Activated CD4-positive, alpha-beta T cell treated with anti-CD3 and anti-CD28 coated beads, Interleukin-2, amount 50 U/mL, for 1 hour (primary cell): ENCODE measurements at regions not wholly inside any gene's neighbourhood (a gene's known extent, or its start where the extent isn't known, plus 50 kb on each side); places are given as distances from the start of the nearest gene placed in this dataset.

Experiments
- DNase-seq: peaks from one replicate; pipeline ENCODE4 v3.0.0-alpha.2; 2020

DNA sequence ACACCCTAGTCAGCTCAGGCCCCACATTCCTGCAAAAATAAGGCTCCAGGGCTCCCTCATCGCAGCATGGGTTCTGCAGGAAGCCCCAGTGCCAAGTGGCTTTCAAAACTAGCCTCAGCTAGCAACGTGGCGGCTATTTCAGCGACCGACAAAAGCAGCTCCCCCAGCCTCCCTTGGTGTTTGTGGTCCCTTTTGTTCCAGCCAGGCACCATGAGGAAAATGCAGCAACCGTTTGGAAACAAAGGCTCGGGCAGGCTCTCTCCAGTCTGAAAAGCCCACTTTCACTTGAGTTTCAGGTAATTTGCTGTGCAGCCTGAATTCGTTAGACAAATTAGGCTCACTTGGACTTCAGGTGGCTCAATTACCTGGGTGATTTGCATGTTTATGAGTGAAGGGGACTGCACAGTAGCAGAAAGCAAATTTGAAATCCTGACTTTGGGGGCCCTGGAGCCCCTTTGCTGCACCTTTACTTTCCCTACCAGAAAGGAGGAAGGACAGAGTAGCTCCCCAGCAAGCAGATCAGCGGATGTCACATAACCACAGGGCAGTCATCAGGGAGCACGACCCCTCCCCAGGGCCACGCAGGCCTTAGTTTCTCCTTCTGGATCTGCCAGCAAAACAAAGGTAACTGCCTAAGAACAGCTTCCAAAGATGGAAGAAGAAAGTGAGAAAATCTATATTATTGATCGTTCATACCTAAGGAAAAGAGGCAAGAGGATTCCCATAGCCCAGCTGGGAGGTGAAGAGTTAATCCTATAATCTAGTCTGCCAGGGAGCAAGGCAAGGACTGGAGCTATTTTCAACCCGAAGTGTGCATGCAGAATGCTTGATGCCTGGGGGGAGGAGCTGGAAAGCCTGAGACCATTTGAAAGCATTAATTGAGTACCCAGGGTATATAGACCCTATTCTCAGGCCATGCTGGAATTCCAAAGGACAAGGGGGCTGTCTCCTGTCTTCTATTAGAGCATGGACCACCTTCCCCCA lies 143.1 kb upstream of the SDK2 start:
- no peak for DNase-seq

DNA sequence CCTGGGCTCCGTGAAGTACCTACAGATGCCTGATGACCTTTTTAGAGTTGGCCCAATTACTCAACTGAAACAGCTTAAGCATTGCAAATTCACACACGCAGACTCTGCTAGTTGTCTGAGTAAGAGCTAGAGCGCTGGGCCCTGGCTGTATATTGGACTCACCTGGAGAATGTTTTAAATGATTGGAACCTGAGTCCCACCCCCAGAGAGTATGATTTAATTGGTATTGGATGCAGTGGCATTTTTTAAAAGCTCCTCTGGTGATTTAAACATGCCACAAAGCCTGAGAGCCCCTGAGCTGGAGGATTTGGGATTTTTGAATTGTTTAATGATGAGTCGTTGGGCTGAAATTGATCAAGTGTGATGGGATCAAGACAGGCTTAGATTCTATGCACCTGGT lies 143.9 kb upstream of the SDK2 start:
- DNase-seq: no peak

DNA sequence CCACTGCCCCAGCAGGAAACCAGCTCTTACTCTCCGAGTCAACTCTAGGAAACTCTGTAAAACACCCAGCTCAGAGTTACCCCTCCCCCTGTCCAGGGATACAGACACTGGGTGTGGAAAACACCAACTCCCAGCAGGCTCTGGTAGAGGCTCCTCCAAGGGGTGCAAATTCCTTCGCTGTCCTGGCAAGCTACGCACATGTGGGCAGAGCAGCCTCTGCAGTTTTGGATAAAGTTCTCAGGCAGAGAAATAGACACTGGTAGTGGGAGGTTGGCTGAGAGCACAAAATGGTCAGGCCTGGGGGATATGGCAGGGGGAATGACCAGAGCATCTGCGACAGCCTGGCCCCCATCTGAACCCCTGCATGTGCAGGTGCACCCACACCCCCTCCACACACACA lies 146.9 kb upstream of the SDK2 start:
- no peak for DNase-seq

DNA sequence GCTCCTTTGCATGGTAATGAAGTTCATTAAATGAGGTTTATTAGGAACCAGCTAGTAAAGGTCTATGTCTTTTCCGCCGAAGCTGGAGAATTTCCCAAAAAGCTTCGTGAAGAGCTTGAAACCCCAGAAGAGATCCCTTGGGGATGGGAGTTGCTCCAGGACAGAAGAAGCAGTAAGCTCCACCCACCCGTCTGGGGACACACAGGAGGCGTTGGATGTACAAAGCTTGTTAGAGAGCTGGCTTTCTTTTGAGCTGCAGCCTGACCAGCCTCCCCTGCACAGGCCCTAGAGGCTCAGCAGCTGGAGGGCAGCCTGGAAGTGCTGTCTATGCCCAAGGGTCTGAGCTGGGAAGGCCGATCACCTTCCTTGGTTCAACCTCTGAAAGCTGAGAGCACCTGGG lies 147.4 kb upstream of the SDK2 start:
- no peak for DNase-seq

DNA sequence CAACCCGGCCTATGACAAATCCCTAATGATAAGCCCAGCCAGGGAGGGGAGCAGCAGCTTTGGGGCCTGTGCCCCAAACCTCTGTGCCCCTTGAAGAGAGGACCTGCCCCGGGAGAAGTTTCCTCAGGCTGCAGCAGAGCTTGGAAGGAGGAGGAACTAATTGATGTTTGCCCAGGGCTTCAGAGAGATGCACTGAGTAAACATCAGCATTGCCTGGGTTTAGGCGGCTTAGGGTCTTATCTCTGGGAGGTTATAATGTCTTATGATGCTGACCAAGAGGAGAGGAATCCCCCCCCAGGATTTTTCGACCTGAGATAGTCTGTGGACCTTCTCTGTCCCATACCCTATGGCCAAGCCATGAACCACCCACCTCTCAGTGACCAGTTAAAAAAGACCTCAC lies 148.7 kb upstream of the SDK2 start:
- no peak for DNase-seq

DNA sequence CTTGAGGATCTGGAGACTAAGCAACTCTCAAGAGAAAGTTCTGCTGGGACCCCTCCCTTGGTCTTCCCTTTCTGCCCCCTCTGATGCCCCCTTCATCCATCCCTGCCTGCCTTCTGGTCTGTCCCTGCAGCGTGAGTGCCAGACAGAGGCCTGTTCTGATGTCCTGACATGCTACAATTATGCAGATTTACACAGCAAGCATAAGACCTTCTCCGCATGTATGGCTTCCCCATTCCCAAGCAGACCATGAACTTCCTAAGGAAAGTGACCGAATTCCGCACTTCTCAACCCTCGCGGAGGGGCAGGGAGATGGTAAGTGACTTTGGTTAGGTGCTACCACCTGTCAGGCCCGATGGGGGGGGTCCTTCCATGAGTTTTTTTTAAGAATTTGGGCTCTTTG lies 150.1 kb upstream of the SDK2 start:
- no peak for DNase-seq

DNA sequence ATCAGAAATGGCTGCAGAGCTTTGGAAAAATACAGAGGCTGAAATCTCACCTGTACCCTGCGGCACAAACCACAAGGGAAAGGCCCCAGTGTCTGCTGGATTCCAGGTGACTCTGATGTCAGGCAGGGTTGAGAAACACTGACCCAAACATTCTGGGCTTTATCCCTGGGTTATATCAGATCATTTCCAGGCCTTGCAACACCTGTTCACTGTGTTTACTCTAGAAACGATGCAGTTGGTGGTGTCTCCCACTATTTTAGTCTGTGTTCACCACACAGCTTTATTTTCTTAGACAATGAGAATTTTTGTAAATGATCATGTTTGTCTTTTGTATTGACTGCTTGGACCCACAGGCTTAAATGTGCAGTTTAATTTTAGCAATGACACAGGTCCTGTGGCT lies 151.5 kb upstream of the SDK2 start:
- no peak for DNase-seq

DNA sequence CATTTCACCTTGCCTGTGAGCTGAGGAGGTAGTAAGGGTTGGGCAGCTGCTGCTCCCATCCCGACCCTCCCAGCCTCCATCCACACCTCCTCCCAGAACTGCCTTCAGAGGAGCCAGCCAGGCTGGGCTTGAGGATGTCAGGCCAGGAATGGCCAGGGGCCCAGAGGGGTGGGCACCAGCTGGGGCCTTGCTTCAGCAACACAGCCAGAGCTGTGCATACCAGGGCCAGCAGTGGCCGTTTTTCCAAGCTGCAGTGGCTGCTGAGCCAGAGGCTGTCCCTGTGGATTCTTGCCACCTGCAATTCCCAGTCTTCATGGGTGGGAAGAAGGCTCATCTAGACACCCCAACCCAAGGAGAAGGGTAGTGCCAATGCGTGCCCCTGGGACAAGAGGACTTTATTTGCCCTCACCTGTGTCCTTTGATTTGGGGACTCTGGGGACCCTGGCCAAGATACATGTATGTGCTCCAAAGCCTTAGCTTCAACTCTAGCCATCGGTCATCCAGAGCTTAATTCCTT lies 153.4 kb upstream of the SDK2 start:
- DNase-seq: no peak

DNA sequence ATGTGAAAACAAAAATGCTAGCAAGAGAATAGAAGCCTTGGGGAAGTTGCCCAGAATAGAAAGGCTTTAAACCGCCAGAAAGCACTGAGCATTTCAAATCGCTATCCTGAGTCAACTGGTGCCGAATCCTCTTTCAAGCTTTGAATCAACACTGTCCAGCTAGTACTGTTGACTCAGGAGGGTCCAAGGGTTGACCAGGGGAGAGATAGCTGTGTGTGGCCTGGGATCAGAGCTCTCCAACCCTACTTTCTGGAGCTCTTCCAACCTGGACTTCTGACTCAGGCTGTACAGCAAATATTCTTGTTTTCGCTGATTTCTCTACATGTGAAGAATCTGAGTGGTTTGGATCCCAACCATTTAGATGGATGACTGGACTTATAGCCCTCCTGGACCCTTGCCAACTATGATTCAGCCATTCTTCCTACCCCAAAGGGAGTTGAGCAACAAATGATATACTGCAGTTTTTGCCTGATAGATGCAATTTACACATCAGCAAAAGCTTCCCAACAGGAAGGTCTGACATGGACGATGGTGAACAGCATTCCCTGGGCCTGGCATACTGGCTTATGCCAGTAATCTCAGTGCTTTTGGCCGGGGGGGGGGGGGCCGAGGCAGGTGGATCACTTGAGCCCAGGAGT lies 154.0 kb upstream of the SDK2 start:
- no peak for DNase-seq

DNA sequence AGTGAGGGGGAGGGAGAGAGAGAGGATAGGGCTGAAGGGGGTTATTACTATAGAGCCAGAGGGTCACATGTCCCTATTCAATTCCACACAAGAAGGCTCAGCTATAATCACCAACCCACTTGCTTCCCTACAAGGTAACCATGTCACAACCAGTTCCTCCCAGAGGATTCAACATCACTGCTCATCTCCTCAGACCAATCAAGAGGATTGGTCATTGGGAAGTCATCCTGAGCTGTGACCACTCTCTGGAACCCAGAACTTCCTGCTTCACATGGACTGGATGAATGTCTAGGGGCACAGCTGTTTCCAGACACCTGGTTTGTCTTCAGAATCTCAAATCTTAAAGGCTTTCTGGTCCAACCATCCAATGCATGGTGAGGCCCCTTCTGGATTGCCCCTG lies 154.9 kb upstream of the SDK2 start:
- DNase-seq: no peak

DNA sequence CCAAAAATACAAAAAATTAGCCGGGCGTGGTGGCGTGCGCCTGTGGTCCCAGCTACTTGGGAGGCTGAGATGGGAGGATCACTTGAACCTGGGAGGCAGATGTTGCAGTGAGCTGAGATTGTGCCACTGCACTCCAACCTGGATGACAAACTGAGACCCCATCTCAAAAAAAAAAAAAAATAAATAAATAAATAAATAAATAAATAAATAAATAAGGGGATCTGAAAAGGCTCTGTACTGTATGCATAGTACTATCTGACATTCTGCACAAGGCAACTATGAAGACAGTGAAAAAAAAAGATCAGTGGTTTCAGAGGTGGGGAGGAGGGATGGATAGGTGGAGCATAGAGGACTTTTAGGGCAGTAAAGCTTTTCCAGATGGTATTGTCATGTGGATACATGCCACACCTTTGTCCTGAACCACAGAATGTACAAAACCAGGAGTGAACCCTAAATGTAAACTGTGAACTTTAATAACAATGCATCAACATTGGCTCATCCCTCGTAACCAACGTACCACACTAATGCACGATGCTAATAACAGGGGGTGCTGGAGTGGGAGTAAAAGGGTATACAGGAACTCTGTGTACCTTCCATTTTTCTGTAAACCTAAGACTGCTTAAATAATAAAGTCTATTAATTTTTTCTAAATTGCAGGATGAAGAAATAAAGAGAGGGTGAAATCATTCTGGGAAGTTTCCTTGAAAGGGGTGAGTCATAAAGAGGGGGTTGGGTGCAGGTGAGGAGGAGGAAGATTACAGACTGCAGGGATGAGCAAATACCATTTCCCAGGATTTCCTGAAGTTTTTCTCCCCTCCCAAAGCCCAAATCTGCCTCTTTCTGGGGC lies 155.8 kb upstream of the SDK2 start:
- no peak for DNase-seq

DNA sequence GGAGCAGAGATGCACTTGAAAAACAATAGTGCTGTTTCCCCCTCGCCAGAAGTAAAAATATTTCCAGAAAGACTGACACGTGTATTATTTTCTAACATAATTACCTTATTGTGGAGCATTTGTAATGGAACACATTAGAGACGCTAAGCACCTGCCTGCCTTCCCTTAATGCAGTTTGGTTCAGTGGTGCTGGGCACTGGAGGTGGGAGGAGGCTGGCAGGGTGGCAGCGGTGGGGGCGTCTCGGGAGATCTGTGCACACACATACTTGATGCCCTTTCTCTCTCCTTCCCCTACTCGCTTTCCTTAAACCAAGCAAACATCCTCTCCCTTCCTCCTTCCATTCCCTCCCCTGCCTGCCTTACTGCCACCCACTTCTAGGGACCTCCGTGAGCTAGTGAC lies 156.6 kb upstream of the SDK2 start:
- DNase-seq: no peak

DNA sequence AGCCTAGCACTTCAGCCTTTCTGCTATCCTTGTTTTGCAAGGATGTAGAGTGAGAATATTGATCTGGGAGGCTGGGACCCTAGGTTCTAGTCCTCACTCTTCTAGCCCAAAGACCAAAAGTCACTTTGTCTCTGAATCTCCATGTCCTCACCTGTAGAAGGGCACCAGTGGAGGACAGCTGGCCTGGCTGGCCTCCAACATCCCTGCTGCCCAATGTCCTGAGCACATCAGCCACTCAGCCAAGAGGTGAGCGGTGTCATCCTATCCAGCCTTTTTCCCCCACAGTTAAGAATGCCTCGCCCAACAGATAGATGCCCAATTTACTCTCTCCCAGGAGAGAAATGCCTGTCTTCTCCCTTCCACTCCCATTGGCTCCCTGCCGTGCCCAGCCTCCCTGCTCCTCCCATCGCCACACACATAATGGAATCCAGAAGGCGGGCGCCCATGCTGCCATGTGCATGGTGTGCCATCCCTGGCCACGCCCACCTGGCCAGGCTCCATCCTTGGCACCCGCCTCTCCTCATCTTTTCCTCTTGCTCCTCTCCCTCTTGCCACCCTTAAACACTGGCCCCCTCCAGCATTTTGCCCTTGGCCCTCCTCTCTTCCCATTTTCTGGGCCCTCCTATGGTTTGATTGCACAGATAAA lies 157.3 kb upstream of the SDK2 start:
- DNase-seq: no peak

DNA sequence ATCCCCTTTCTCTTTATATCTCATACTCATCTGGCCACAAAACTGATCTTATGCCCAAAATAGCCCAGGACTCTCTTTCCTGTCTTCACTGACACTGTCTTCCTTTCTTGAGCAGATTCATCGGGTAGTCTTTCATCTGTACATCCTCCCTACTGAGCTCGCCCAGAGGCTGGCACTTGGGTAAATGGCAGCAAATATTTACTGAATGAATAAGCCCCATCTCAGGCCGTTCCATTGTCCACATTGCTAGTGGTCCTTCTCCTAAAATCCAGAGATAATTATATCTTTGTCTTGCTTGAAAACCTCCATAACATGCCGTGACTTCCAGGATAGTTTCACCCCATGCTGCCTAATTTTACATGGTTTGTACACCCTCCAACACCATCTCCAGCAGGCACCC lies 158.1 kb upstream of the SDK2 start:
- DNase-seq: no peak

DNA sequence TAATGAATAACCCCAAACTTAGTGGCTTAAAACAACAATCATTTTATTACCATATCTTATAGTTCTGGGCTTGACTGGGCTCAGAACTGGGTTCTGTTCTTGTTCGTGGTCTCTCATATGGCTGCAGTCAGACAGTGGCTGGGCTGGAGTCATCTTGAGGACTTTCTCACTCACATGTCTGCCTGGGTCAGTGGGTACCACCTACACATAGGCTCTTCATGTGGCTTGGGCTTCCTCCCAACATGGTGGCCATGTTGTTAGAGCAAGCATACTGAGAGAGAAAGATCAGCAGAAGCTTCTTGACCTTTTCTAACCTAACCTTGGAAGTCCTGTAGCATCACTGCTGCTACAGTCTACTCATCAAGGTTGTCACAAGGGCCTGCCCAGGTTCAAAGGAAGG lies 158.6 kb upstream of the SDK2 start:
- DNase-seq: no peak

DNA sequence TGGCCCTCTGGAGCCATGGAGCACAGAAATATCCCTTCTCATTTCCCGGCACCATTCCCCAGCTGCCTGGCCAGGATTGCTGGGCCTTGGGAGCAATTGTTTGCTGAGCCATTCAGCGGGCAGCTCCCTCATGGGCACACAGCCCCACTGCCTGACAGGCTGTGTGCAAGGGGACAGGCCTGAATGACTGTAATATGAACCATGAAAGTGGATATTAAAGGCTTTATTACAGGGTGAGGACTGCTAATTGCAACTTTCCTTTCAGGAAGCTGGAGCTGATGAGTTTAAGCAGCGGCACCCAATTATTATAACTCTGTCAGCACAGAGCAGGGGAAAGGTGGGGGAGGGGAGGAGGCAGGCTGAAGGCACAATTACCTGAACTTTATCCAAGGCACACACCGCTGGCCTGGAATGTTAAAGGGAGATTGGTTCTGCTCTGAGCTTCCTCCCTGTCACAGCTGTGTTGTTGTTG lies 159.8 kb upstream of the SDK2 start:
- no peak for DNase-seq

DNA sequence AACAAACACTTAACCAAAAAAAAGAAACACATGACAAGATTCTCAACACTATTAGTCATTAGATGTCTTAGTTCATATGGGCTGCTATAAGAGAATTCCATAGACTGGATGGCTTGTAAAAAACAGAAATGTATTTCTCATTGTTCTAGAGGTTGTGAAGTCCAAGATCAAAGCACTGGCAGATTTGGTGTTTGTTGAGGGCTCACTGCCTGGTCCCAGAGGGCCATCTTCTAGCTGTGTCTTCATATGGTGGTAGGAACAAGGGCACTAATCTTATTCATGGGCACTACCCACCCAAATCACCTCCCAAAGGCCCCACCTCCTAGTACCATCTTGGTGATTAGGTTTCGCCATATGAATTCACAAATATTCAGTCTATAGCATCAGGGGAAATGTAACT lies 162.5 kb upstream of the SDK2 start:
- DNase-seq: no peak

DNA sequence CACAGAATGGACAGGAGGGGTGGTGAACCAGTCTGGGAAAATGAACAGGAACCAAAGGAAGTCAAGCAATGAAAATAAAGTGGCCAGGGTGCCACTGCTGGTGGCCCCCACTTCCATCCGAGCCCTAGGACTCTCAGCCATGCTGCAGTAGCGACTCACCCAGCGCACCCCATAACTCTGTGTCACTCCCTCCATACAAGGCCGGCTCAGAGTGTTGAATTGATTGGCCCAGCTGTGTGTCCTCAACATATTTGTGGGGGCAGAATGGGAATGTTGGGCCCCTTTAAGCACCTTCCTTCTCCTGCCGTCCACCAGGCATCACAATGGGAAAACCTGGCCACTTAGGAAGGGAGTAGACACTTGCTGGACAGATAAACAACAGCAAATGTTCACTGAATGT lies 169.0 kb upstream of the SDK2 start:
- no peak for DNase-seq

DNA sequence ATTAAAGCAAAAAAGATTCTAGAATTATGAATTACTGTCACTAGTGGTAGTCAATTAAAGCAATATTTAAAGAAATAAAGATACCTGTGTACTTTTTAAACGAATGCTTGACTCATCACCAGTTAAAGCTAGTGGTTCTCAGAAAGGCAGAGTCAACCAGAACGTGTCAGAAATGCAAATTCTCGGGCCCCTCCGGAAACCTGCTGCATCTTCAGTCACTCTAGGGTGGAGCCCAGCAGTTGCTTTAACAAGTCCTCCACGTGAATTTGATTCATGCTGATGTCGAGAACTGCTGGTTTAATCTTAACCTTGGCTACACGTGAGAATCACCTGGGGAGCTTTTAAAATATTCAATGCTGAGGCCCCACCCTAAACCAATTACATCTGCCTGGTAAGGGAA lies 169.8 kb upstream of the SDK2 start:
- no peak for DNase-seq

DNA sequence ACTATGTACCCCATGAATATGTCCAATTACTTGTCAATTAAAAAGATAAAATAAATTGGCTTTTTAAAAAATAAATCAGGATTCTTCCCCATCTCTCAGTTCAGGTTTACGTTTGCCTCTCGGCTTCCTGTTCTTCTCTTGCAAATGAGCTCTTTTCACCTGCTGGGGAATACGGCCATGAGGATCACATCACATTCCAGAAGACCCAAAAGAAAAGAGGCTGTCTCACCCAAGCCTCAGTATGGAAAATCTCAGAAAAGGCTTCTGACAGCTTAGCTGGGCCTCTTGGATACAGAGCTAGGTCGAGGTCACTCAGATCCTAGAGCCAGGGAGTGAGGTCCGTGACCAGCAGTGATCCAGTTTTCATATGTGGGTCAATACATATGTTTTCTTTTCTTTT lies 171.2 kb upstream of the SDK2 start:
- no peak for DNase-seq

DNA sequence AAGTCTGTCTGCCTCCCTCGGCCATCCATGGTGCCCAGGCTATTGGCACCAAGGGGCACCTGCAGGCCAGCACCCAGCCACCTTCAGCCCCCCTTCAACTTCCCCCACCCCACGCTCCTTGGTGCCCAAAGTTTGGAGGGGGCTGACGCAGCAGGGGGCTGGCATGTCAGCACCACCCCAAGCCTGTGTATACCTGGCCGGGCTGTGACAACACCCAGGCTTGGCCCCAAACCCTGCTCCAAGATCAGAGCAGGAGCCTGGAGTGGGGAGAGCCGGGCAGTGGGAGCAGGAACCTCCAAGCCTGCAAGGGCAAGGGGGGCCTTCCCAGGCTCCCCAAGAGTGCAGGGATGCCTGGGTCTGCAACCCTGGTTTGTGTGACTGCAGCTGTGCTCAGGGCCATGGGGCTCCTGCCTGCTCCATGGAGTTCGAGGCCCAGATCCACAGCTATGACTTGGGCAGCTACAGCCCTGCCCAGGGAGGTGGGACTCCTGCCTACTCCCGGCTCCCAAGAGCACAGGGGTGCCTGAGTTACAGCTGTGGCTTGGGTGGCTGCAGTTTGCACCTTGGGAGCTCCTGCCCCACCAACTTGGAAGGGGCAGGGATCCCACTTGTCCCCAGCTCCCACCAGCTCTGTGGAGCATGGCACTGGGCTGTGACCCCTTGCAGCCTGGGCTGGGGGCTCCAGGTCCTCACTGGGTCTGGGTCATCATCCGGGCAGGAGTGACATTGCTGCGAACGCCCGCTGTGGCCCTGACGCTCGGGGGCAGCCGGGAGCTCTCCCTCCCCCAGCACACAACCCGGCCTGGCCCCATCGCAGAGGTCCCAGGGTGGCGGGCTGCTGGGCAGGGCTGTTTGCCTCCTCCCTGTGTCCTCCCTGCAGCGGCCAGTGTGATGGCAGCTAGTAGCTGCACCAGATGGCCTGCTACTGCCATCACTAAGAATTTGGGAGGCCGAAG lies 175.5 kb upstream of the SDK2 start:
- no peak for DNase-seq
